Loucy (cell line): ENCODE measurements at regions not wholly inside any gene's neighbourhood (a gene's known extent, or its start where the extent isn't known, plus 50 kb on each side); places are given as distances from the start of the nearest gene placed in this dataset.

Experiments
- H2AFZ ChIP-seq: fragments of 200-600 bp; sonication (generic); 2 replicates; pipeline ENCODE4 v1.6.0; 2016; ENCODE audit warnings: antibody characterized with exemption, mild to moderate bottlenecking, low read length, moderate library complexity
- H3F3A ChIP-seq: fragments of 200-600 bp; 2 replicates; pipeline ENCODE4 v1.6.0; 2016; ENCODE audit warnings: antibody characterized with exemption, low read depth, mild to moderate bottlenecking
- H3K27me3 ChIP-seq: fragments of 200-600 bp; sonication (generic); 2 replicates; pipeline ENCODE4 v1.6.1; 2014; ENCODE audit warnings: low read length, mild to moderate bottlenecking; ENCODE audit not compliant: insufficient read depth, poor library complexity, severe bottlenecking
- H3K36me3 ChIP-seq: fragments of 200-600 bp; sonication (generic); 2 replicates; pipeline ENCODE4 v1.6.1; 2016; ENCODE audit warnings: low read length; ENCODE audit not compliant: insufficient read depth
- H3K4me1 ChIP-seq: fragments of 200-600 bp; sonication (generic); 2 replicates; pipeline ENCODE4 v1.5.1; 2014; ENCODE audit warnings: low read length, mild to moderate bottlenecking; ENCODE audit not compliant: insufficient read depth, poor library complexity, severe bottlenecking
- H3K4me2 ChIP-seq: fragments of 200-600 bp; sonication (generic); 2 replicates; pipeline ENCODE4 v1.6.0; 2014; ENCODE audit warnings: antibody characterized with exemption, low read length, low read depth, mild to moderate bottlenecking; ENCODE audit not compliant: poor library complexity, severe bottlenecking
- H3K4me3 ChIP-seq: fragments of 200-600 bp; sonication (generic); 2 replicates; pipeline ENCODE4 v1.5.1; 2014; ENCODE audit warnings: low read length, mild to moderate bottlenecking, mixed read lengths; ENCODE audit not compliant: poor library complexity, severe bottlenecking
- H3K79me2 ChIP-seq: fragments of 200-600 bp; sonication (generic); 2 replicates; pipeline ENCODE4 v1.6.1; 2014; ENCODE audit warnings: low read length; ENCODE audit not compliant: insufficient read depth
- H3K9ac ChIP-seq: fragments of 200-600 bp; sonication (generic); 2 replicates; pipeline ENCODE4 v1.6.0; 2014; ENCODE audit warnings: mild to moderate bottlenecking, low read depth, low read length, moderate library complexity; ENCODE audit not compliant: poor library complexity, severe bottlenecking
- H3K9me2 ChIP-seq: fragments of 200-600 bp; sonication (generic); replicated peaks from 2 replicates; pipeline ENCODE4 v1.6.1; 2016; ENCODE audit warnings: low read depth, low read length, mixed read lengths
- H3K9me3 ChIP-seq: fragments of 200-600 bp; sonication (generic); 2 replicates; pipeline ENCODE4 v1.6.1; 2014; ENCODE audit warnings: mild to moderate bottlenecking, antibody characterized with exemption, low read length, low read depth; ENCODE audit not compliant: insufficient read depth
- H4K20me1 ChIP-seq: fragments of 200-600 bp; sonication (generic); 2 replicates; pipeline ENCODE4 v1.6.0; 2014; ENCODE audit warnings: antibody characterized with exemption, low read length, mild to moderate bottlenecking; ENCODE audit not compliant: insufficient read depth, poor library complexity, severe bottlenecking
- EZH2phosphoT487 ChIP-seq: fragments of 200-600 bp; IDR thresholded peaks from 2 replicates; pipeline ENCODE4 v1.6.1; 2018; ENCODE audit warnings: antibody characterized with exemption, mild to moderate bottlenecking, moderate library complexity, borderline replicate concordance
- TF ChIP-seq, protein P1 (sequence below): fragments of 200-600 bp; sonication (generic); conservative IDR thresholded peaks from 2 replicates; pipeline ENCODE4 v1.5.1; 2014; ENCODE audit warnings: mild to moderate bottlenecking, antibody characterized with exemption, low read length

GRCh38 chr9:126150411-126151030, 176.1 kb upstream of the MVB12B start:
- peaks cover 32% of the 10 kb centered on the region for H3K4me1 ChIP-seq
- no peaks in the 10 kb centered on the region for H3K27me3 ChIP-seq

DNA sequence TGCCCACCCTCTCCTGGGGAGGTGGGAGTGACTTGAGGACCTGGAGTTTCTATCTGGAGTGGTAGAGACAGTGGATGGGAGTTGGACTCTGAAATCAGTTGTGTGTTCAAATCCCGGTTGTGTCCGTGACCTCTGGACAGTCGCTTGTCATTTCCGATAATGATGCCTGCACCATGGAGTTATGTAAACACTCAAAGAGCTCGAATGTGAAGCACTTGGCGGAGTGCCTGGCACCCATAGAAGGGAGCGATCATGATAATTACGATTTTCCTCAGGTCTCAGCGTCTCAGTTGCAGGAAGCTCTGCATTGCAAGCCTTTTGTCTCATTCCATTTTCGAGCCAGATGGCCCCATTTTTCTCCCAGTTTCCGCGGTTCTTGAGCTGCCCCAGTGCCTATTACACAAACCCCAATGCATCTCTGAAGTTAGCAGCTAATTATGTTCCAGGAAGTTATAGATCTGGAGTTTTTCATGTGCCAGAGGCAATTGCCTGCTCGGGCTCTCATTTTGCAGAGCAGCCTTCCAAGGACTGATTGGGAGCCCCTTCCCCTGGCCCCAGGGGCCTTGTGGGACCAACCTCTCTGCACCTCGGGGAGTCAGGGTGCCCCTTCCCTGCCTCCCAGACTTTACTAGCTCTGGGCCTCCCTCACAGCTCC, 175.5 kb upstream of the MVB12B start:
- H3K36me3 ChIP-seq: no peaks in the 10 kb centered on the region
- no peak overlapping the region for H3K4me2 ChIP-seq
- no peaks in the 10 kb centered on the region for H3K9me2 ChIP-seq
- no peak for TF ChIP-seq EZH2phosphoT487
- TF ChIP-seq, protein P1, sequence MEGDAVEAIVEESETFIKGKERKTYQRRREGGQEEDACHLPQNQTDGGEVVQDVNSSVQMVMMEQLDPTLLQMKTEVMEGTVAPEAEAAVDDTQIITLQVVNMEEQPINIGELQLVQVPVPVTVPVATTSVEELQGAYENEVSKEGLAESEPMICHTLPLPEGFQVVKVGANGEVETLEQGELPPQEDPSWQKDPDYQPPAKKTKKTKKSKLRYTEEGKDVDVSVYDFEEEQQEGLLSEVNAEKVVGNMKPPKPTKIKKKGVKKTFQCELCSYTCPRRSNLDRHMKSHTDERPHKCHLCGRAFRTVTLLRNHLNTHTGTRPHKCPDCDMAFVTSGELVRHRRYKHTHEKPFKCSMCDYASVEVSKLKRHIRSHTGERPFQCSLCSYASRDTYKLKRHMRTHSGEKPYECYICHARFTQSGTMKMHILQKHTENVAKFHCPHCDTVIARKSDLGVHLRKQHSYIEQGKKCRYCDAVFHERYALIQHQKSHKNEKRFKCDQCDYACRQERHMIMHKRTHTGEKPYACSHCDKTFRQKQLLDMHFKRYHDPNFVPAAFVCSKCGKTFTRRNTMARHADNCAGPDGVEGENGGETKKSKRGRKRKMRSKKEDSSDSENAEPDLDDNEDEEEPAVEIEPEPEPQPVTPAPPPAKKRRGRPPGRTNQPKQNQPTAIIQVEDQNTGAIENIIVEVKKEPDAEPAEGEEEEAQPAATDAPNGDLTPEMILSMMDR: no peak
- H2AFZ ChIP-seq: no peak overlapping the region
- no peaks in the 10 kb centered on the region for H3K79me2 ChIP-seq
- H3K4me3 ChIP-seq: no peak overlapping the region
- peaks cover 26% of the 10 kb centered on the region for H3K4me1 ChIP-seq
- no peaks in the 10 kb centered on the region for H3K9me3 ChIP-seq
- 0 out of 2 replicates have a peak, but pooled peaks cover 3% of the 10 kb centered on the region for H3F3A ChIP-seq
- no peaks in the 10 kb centered on the region for H3K27me3 ChIP-seq
- no peaks in the 10 kb centered on the region for H4K20me1 ChIP-seq
- no peak overlapping the region for H3K9ac ChIP-seq

More at GRCh38 chr9:126150411-126151030, 176.1 kb upstream of the MVB12B start:
- TF ChIP-seq, protein P1: no peak
- no peak for TF ChIP-seq EZH2phosphoT487
- no peak overlapping the region for H3K4me2 ChIP-seq
- no peak overlapping the region for H3K4me3 ChIP-seq
- H3K9me2 ChIP-seq: no peaks in the 10 kb centered on the region
- no peaks in the 10 kb centered on the region for H3K9me3 ChIP-seq
- H4K20me1 ChIP-seq: no peaks in the 10 kb centered on the region
- H2AFZ ChIP-seq: peak overlapping the region; percentile 1; the same call in 1 of the 2 replicates
- no peaks in the 10 kb centered on the region for H3K36me3 ChIP-seq
- 0 out of 2 replicates have a peak, but pooled peaks cover 7% of the 10 kb centered on the region for H3F3A ChIP-seq
- H3K9ac ChIP-seq: no peak overlapping the region
- H3K79me2 ChIP-seq: no peaks in the 10 kb centered on the region

DNA sequence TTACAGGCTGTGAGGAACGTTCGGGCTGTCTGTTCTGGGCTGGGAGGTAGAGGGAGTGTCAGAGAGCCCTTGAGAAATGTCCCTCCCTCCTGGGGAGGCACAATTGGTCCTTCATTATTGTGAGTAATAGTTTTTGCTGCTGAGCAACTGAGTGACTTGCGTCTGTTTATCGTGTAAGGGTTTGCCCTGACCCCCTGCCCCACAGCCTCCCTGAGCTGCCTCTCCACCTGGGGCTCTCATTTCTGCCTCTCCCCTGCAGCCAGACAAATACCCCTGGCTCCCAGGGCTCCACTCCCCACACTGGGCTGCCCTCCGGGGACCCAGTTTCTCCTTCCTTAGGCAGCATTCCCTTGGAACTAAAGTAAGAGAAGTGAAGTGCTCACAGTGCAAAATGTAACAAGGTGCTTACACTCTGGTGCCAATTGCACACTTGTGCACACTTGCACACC, 174.9 kb upstream of the MVB12B start:
- Histone ChIP-seq H3K4me1 (peaks cover 23% of the 10 kb centered on the region), H3K27me3 (no peaks in the 10 kb centered on the region), H3K9ac (no peak overlapping the region), H3K79me2 (no peaks in the 10 kb centered on the region), H3K4me2 (no peak overlapping the region), H2AFZ (no peak overlapping the region), H3F3A (0 out of 2 replicates have a peak, but pooled peaks cover 3% of the 10 kb centered on the region), H4K20me1 (no peaks in the 10 kb centered on the region), H3K36me3 (no peaks in the 10 kb centered on the region), H3K9me3 (no peaks in the 10 kb centered on the region), H3K9me2 (no peaks in the 10 kb centered on the region), H3K4me3 (no peak overlapping the region)
- TF ChIP-seq, protein P1: no peak
- TF ChIP-seq EZH2phosphoT487: no peak
